H1 (cell line): ENCODE measurements at regions not wholly inside any gene's neighbourhood (a gene's known extent, or its start where the extent isn't known, plus 50 kb on each side); places are given as distances from the start of the nearest gene placed in this dataset.

Experiments used
- CTCF ChIA-PET: fragments of 300-600 bp; sonication (Branson Sonifier 250); formaldehyde crosslinking; loops from one replicate; lab custom pipeline; 2021; ENCODE audit not compliant: partially characterized antibody; lab: Charles Lee
- POLR2A ChIA-PET: fragments of 300-600 bp; sonication (Branson Sonifier 250); formaldehyde crosslinking; loops from one replicate; lab custom pipeline; 2021; ENCODE audit warnings: inconsistent platforms; ENCODE audit not compliant: partially characterized antibody; lab: Charles Lee
- DNase-seq, 2 experiments: peaks; one replicate each; pipeline versions ENCODE4 v3.0.0 to v3.0.0-alpha.2; 2010 to 2022; ENCODE audit warnings: low spot score in 2 of 2, low read depth in 1 of 2, mixed read lengths in 1 of 2
- FAIRE-seq: peaks from 2 replicates; lab custom pipeline; 2011; peaks lifted over from hg19 to GRCh38; lab: Jason Lieb, UNC
- H2AFZ ChIP-seq: 2 replicates; pipeline ENCODE4 v1.8.1; 2012; ENCODE audit warnings: low read length, inconsistent platforms
- H2AK5ac ChIP-seq: 2 replicates; pipeline ENCODE4 v1.6.1; 2013; ENCODE audit warnings: low read depth, low read length
- H2BK120ac ChIP-seq: replicated peaks from 2 replicates; pipeline ENCODE3; 2013; ENCODE audit warnings: low read depth, low read length, inconsistent platforms
- H2BK12ac ChIP-seq: 2 replicates; pipeline ENCODE4 v1.6.1; 2013; ENCODE audit warnings: low read depth, low read length
- H2BK15ac ChIP-seq: 2 replicates; pipeline ENCODE4 v1.6.1; 2013; ENCODE audit warnings: low read length
- H2BK20ac ChIP-seq: 2 replicates; pipeline ENCODE4 v1.6.1; 2013; ENCODE audit warnings: low read length
- H2BK5ac ChIP-seq: 2 replicates; pipeline ENCODE4 v1.6.1; 2013; ENCODE audit warnings: low read depth, low read length
- H3K14ac ChIP-seq: 2 replicates; pipeline ENCODE4 v1.6.1; 2013; ENCODE audit warnings: inconsistent platforms; ENCODE audit not compliant: insufficient read length
- H3K18ac ChIP-seq: 2 replicates; pipeline ENCODE4 v1.6.1; 2013; ENCODE audit warnings: low read length; ENCODE audit errors: extremely low read depth
- H3K23ac ChIP-seq: 2 replicates; pipeline ENCODE4 v1.6.1; 2013; ENCODE audit warnings: inconsistent platforms; ENCODE audit not compliant: insufficient read length
- H3K23me2 ChIP-seq: 2 replicates; pipeline ENCODE4 v1.6.1; 2013; ENCODE audit warnings: low read depth, low read length
- H3K27ac ChIP-seq: 2 replicates; pipeline ENCODE4 v1.6.1; 2011; ENCODE audit warnings: low read depth, low read length, inconsistent platforms
- H3K27me3 ChIP-seq, 4 experiments: replicated peaks in 1 of 4; 1 replicate in 1 of 4; 2 replicates in 3 of 4; pipeline versions ENCODE4 v1.6.1 to v1.8.1; 2011 to 2013; ENCODE audit warnings: low read length in 3 of 4, mild to moderate bottlenecking in 3 of 4, inconsistent platforms in 2 of 4, mixed read lengths in 2 of 4, moderate library complexity in 1 of 4; ENCODE audit not compliant: control insufficient read depth in 3 of 4, insufficient read depth in 3 of 4; ENCODE audit errors: extremely low read depth in 1 of 4
- H3K36me3 ChIP-seq, 4 experiments: 2 replicates each; pipeline versions ENCODE4 v1.6.1 to v1.8.1; 2011 to 2013; ENCODE audit warnings: mild to moderate bottlenecking in 4 of 4, low read length in 3 of 4, moderate library complexity in 2 of 4, control low read depth in 1 of 4, inconsistent platforms in 1 of 4; ENCODE audit not compliant: insufficient read depth in 4 of 4, control insufficient read depth in 2 of 4
- H3K4ac ChIP-seq: replicated peaks from 2 replicates; pipeline ENCODE3; 2013; ENCODE audit warnings: low read length, low read depth, mixed read lengths, inconsistent platforms; ENCODE audit not compliant: insufficient read length
- H3K4me1 ChIP-seq, 4 experiments: replicated peaks in 1 of 4; 1 replicate in 1 of 4; 2 replicates in 3 of 4; pipeline versions ENCODE4 v1.6.1 to v1.8.1; 2011 to 2013; ENCODE audit warnings: low read length in 3 of 4, inconsistent platforms in 2 of 4, mixed read lengths in 1 of 4; ENCODE audit not compliant: insufficient read depth in 4 of 4, control insufficient read depth in 3 of 4
- H3K4me2 ChIP-seq, 2 experiments: 2 replicates each; pipeline versions ENCODE4 v1.6.1 to v1.8.1; 2011 to 2013; ENCODE audit warnings: low read depth in 2 of 2, low read length in 2 of 2, control low read depth in 1 of 2, inconsistent platforms in 1 of 2, mild to moderate bottlenecking in 1 of 2; ENCODE audit not compliant: insufficient read depth in 1 of 2
- H3K4me3 ChIP-seq, 4 experiments: fragments of 200-600, 300-600 bp in 1 of 4; sonication (generic), shearing (Covaris generic), sonication (Bioruptor Twin) in 1 of 4; 2 replicates each; pipeline versions ENCODE4 v1.5.1 to v1.8.1; 2011 to 2016; ENCODE audit warnings: low read length in 4 of 4, low read depth in 3 of 4, control low read depth in 2 of 4, inconsistent platforms in 2 of 4, mild to moderate bottlenecking in 2 of 4, mixed read lengths in 1 of 4, moderate library complexity in 1 of 4; ENCODE audit not compliant: insufficient read depth in 2 of 4; ENCODE audit errors: extremely low read depth in 1 of 4
- H3K56ac ChIP-seq: replicated peaks from 2 replicates; pipeline ENCODE3; 2013; ENCODE audit warnings: low read depth, mild to moderate bottlenecking, mixed read lengths, low read length, inconsistent platforms; ENCODE audit not compliant: insufficient read length
- H3K79me1 ChIP-seq: 2 replicates; pipeline ENCODE4 v1.6.1; 2013; ENCODE audit warnings: low read depth, low read length, control low read depth
- H3K79me2 ChIP-seq, 2 experiments: 2 replicates each; pipeline versions ENCODE4 v1.6.1 to v1.8.1; 2012 to 2013; ENCODE audit warnings: low read length in 2 of 2, mild to moderate bottlenecking in 2 of 2, inconsistent platforms in 1 of 2; ENCODE audit not compliant: insufficient read depth in 2 of 2, control insufficient read depth in 1 of 2
- H3K9ac ChIP-seq, 4 experiments: replicated peaks in 1 of 4; 1 replicate in 1 of 4; 2 replicates in 3 of 4; pipeline versions ENCODE4 v1.6.1 to v1.8.1; 2011 to 2013; ENCODE audit warnings: low read depth in 3 of 4, low read length in 3 of 4, control low read depth in 2 of 4, mild to moderate bottlenecking in 2 of 4, moderate library complexity in 2 of 4, inconsistent platforms in 1 of 4; ENCODE audit errors: extremely low read depth in 1 of 4
- H3K9me3 ChIP-seq, 2 experiments: 2 replicates each; pipeline versions ENCODE4 v1.6.1 to v1.8.1; 2012 to 2013; ENCODE audit warnings: mild to moderate bottlenecking in 2 of 2, moderate library complexity in 2 of 2, control low read depth in 1 of 2, inconsistent platforms in 1 of 2, low read depth in 1 of 2, low read length in 1 of 2, mixed read lengths in 1 of 2; ENCODE audit not compliant: insufficient read depth in 2 of 2
- H4K20me1 ChIP-seq, 2 experiments: replicated peaks in 1 of 2; 2 replicates each; pipeline versions ENCODE3 to v1.8.1; 2011 to 2013; ENCODE audit warnings: inconsistent platforms in 2 of 2, low read length in 2 of 2, mild to moderate bottlenecking in 1 of 2; ENCODE audit not compliant: insufficient read depth in 2 of 2, control insufficient read depth in 1 of 2
- H4K5ac ChIP-seq: 2 replicates; pipeline ENCODE4 v1.6.1; 2013; ENCODE audit warnings: low read length, low read depth, mixed read lengths, inconsistent platforms; ENCODE audit not compliant: insufficient read length
- H4K8ac ChIP-seq: 2 replicates; pipeline ENCODE4 v1.8.0; 2013; ENCODE audit warnings: mild to moderate bottlenecking, moderate library complexity, low read length, inconsistent platforms; ENCODE audit not compliant: insufficient read depth; ENCODE audit errors: extremely low read depth
- H4K91ac ChIP-seq: replicated peaks from 2 replicates; pipeline ENCODE3; 2013; ENCODE audit warnings: low read length, mixed read lengths, inconsistent platforms; ENCODE audit not compliant: insufficient read length
- CBX5 ChIP-seq: fragments of 300-800, 300-1000 bp; sonication (generic); IDR thresholded peaks from 2 replicates; pipeline ENCODE4 v1.7.1; 2016; ENCODE audit warnings: antibody characterized with exemption, low read length, low read depth
- CHD2 ChIP-seq: IDR thresholded peaks from 2 replicates; pipeline ENCODE4 v1.6.1; 2012; ENCODE audit warnings: low read length, improper control_type of control experiment
- CREB1 ChIP-seq: IDR thresholded peaks from 2 replicates; pipeline ENCODE4 v1.6.1; 2012; ENCODE audit warnings: inconsistent platforms
- GTF2F1 ChIP-seq: IDR thresholded peaks from 2 replicates; pipeline ENCODE4 v1.6.1; 2012; ENCODE audit warnings: low read depth, low read length, improper control_type of control experiment, borderline replicate concordance
- JUN ChIP-seq: IDR thresholded peaks from 2 replicates; pipeline ENCODE4 v1.6.1; 2011; ENCODE audit warnings: low read depth, mild to moderate bottlenecking, improper control_type of control experiment, low read length
- KDM4A ChIP-seq: IDR thresholded peaks from one replicate; pipeline ENCODE4 v1.7.1; 2012; ENCODE audit warnings: low read depth, mild to moderate bottlenecking, moderate library complexity, low read length, inconsistent platforms; ENCODE audit not compliant: severe bottlenecking
- KDM5A ChIP-seq: fragments of 200-600 bp; IDR thresholded peaks from 2 replicates; pipeline ENCODE4 v1.7.1; 2012; ENCODE audit warnings: mild to moderate bottlenecking, low read length, inconsistent platforms, mixed read lengths
- MAFK ChIP-seq: IDR thresholded peaks from 2 replicates; pipeline ENCODE4 v1.6.1; 2012; ENCODE audit warnings: low read depth, mild to moderate bottlenecking, improper control_type of control experiment, low read length
- NANOG ChIP-seq: IDR thresholded peaks from 2 replicates; pipeline ENCODE4 v1.6.1; 2011; ENCODE audit warnings: low read length, low read depth, mild to moderate bottlenecking, inconsistent platforms; ENCODE audit not compliant: insufficient read depth, poor library complexity, severe bottlenecking
- PHF8 ChIP-seq: fragments of 200-600 bp; sonication (generic); conservative IDR thresholded peaks from 2 replicates; pipeline ENCODE4 v1.7.1; 2012; ENCODE audit warnings: low read depth, mild to moderate bottlenecking, inconsistent platforms, low read length, moderate library complexity
- POLR2A ChIP-seq, 2 experiments: IDR thresholded peaks; 1 replicate in 1 of 2; 2 replicates in 1 of 2; pipeline ENCODE4 v1.6.1; 2011; ENCODE audit warnings: low read depth in 2 of 2, low read length in 2 of 2, mild to moderate bottlenecking in 2 of 2; ENCODE audit errors: control extremely low read depth in 1 of 2
- POLR2AphosphoS5 ChIP-seq: IDR thresholded peaks from 2 replicates; pipeline ENCODE4 v1.6.1; 2011; ENCODE audit warnings: low read depth, low read length
- SIN3A ChIP-seq, 2 experiments: IDR thresholded peaks in 1 of 2; conservative IDR thresholded peaks in 1 of 2; 2 replicates each; pipeline ENCODE4 v1.6.1; 2011 to 2012; ENCODE audit warnings: low read length in 2 of 2, improper control_type of control experiment in 1 of 2, low read depth in 1 of 2, mild to moderate bottlenecking in 1 of 2
- SP1 ChIP-seq: IDR thresholded peaks from 2 replicates; pipeline ENCODE4 v1.6.1; 2011; ENCODE audit warnings: low read depth, low read length
- SUZ12 ChIP-seq: fragments of 200-600 bp; sonication (generic); IDR thresholded peaks from 2 replicates; pipeline ENCODE4 v1.6.1; 2012; ENCODE audit warnings: mild to moderate bottlenecking, inconsistent platforms, low read length, moderate library complexity, mixed read lengths
- WGBS, 2 experiments: shearing (Covaris generic) in 1 of 2; methylation state at CpG; one replicate each; pipeline versions ENCODE4 v1.1.6 to v1.1.7; 2013 to 2015; ENCODE audit warnings: low lambda C conversion rate in 2 of 2, mixed read lengths in 2 of 2, inconsistent platforms in 1 of 2, low coverage in 1 of 2, missing lambda C conversion rate in 1 of 2; ENCODE audit not compliant: insufficient replicate concordance in 2 of 2, insufficient coverage in 1 of 2, insufficient read length in 1 of 2; ENCODE audit errors: extremely low coverage in 1 of 2, missing lambda C conversion rate in 1 of 2; 5-methylcytosine and 5-hydroxymethylcytosine counted together

DNA sequence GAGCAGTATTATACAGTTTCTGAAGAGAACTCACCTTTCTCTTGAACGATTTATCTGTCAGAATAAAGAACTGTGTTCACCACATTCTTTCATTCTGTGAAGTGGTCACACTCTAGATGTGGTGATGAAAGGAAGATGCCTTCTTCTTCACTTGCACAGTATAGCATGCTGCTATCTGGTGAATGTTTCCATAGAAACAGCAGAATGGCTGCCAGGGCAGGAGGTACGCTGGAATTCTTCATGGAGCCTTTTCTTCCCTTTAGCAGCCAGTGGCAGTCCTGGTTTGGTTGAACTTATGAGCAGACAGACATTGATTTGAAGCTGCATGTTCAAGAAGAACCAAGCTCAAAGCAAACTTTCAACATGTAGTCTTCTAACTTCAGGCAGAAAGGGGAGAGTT is 1157.9 kb upstream of the LRRTM1 start:
- no peak for DNase-seq
- no peak overlapping the region for H3K4me2 ChIP-seq
- no peak overlapping the region for H3K23ac ChIP-seq
- H3K4me1 ChIP-seq: no peaks in the 10 kb centered on the region
- H3K9me3 ChIP-seq: peaks cover 0 to 7% of the 10 kb centered on the region in 2 experiments; a peak in 1 of 4 replicates
- no peak overlapping the region for H3K27ac ChIP-seq
- H2AFZ ChIP-seq: no peak overlapping the region
- no peak for TF ChIP-seq SP1
- no peak for TF ChIP-seq SUZ12
- no peak for TF ChIP-seq POLR2A (IDR thresholded peaks at IDR 0.05; ENCODE audit: control extremely low read depth in 1 of 2, low read depth in 2 of 2, low read length in 2 of 2)
- TF ChIP-seq CHD2: no peak
- no peak for TF ChIP-seq JUN
- TF ChIP-seq PHF8: no peak
- no peak for TF ChIP-seq SIN3A (conservative IDR thresholded peaks at IDR 0.05 in 1 of 2, IDR thresholded peaks at IDR 0.05 in 1 of 2; ENCODE audit: low read depth in 1 of 2, low read length in 2 of 2)
- TF ChIP-seq POLR2AphosphoS5: no peak
- TF ChIP-seq GTF2F1: no peak
- no peak for TF ChIP-seq KDM4A
- no peak for TF ChIP-seq KDM5A
- TF ChIP-seq MAFK: no peak
- TF ChIP-seq CBX5: no peak
- no peak for TF ChIP-seq CREB1
- no peak for TF ChIP-seq NANOG
- H3K79me1 ChIP-seq: no peaks in the 10 kb centered on the region
- no peak overlapping the region for H3K18ac ChIP-seq
- H3K14ac ChIP-seq: no peak overlapping the region
- no peak overlapping the region for H4K91ac ChIP-seq
- H3K56ac ChIP-seq: no peak overlapping the region
- POLR2A ChIA-PET: no interaction called here
- WGBS, 2 experiments: 96% methylated on average over 2 of the region's 2 CpGs; no CpG with 5 or more reads in 1 of the 2 experiments
- no peaks in the 10 kb centered on the region for H3K27me3 ChIP-seq
- H2AK5ac ChIP-seq: no peak overlapping the region
- H2BK5ac ChIP-seq: no peak overlapping the region
- CTCF ChIA-PET: no interaction called here
- no peaks in the 10 kb centered on the region for H3K36me3 ChIP-seq
- no peak overlapping the region for H2BK120ac ChIP-seq
- no peak overlapping the region for H3K4ac ChIP-seq
- no peak overlapping the region for H3K9ac ChIP-seq
- no peaks in the 10 kb centered on the region for H3K23me2 ChIP-seq
- no peak overlapping the region for H4K5ac ChIP-seq
- no peak overlapping the region for H4K8ac ChIP-seq
- no peak overlapping the region for H3K4me3 ChIP-seq
- FAIRE-seq: no peak
- no peak overlapping the region for H2BK20ac ChIP-seq
- H2BK12ac ChIP-seq: no peak overlapping the region
- no peaks in the 10 kb centered on the region for H3K79me2 ChIP-seq
- H2BK15ac ChIP-seq: no peak overlapping the region
- no peaks in the 10 kb centered on the region for H4K20me1 ChIP-seq
